Activated CD4-positive, alpha-beta T cell treated with anti-CD3 and anti-CD28 coated beads, Interleukin-2, Interleukin-6, amounts not matched to agents 100 ng/mL and 50 ng/mL, durations not matched to agents 16 hours and 8 hours (primary cell): ENCODE measurements at regions not wholly inside any gene's neighbourhood (a gene's known extent, or its start where the extent isn't known, plus 50 kb on each side); places are given as distances from the start of the nearest gene placed in this dataset.

Experiments used
- DNase-seq: peaks from one replicate; pipeline ENCODE4 v3.0.0-alpha.2; 2020

GRCh38 chr2:34123996-34124785, 525.1 kb upstream of the FAM98A start:
- no peak for DNase-seq

DNA sequence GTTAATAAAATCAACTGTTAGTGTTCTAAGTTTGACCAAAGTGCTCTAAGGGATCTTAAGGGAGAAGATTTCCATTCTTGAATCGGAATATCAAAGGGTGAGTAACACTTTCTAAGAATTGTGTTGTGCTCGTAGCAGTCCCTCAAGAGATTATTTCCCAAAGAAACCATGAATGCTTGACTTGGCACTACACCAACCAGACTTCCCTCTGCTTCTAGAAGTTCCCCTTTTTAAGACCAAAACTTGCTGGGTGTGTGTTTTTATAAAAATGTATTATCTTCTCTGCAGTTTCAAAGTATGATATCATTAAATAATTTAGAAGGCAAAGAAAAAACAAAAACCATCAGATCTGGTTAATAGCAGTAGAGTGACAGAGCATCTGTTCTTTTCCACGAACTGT, 522.0 kb upstream of the FAM98A start:
- DNase-seq = no peak

DNA sequence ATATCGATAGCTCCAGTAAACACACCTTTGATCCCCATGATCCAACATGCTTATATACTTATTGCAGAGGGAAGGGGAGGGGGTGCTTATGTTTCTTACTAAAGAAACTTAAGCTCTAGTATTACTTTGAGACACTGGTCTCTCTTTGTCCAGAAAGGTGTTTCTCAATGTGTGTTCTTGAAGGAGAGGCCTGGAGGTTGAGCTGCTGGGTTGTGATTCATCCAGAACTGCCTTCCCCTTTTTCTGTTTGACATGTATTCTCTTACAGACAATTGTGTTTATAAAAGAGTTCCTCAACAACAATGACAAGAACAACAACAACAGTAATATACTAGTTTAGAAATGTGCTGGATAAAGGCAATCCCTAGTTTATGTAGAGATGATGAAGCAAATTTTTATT, 516.0 kb upstream of the FAM98A start:
- DNase-seq = no peak

DNA sequence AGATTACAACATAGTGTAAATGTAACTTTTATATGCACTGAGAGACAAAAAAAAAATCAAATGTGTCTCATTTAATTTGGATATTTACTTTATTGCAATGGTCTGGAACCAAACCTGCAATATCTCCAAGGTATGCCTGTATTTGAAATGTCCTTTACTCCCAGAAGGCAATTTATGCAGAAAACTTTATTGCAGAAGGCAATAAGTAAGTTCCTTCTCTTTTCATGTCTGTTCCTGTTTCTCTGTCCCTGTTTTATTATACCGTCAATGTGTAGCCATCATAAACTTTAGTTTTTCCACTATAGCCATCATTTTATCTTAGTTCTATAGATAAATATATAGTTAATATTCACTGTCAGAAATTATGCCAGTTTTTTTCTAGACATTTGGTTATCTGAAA, 513.1 kb upstream of the FAM98A start:
- no peak for DNase-seq

- no peak for DNase-seq
These were observed 511.3 kb upstream of the FAM98A start for GRCh38 chr2:34110392-34110791.

DNA sequence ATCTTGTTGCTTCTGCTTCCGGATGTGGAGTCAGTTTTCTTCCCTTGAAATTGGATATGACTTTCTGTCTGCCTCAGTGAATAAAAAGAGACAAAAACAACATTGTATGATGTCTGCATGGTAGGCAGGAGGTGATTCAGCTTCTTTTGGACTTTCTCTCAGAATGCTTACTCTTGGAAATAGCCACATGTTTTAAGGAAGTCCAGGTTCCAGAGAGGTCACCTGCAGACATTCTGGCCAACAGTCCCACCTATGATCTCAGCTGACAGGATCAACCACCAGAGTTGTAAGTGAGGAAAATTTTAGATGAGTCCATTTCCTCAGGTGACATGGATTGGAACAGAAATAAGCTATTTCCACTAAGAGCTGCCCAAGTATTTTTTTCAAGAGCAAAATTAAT, 508.7 kb upstream of the FAM98A start:
- DNase-seq = no peak

- no peak for DNase-seq
These were observed 506.1 kb upstream of the FAM98A start for GRCh38 chr2:34105006-34105767.

DNA sequence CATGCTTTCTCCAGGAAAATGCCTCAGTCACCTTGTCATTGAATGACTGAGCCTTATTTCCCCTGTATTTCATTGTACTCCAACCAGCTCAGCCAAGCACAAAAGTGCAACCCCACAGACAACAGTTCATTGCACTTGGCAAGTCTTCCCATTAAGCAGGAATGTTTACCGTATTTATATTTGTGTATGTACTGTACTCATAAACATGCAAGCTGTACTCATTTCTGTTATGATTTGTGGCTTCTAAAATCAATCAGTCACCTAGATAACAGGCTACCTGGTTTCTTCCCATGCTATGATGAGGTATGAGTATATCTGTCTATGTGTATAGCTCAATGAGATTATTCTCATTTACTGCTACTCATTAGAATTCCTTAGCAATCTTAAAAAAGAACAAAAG, 505.5 kb upstream of the FAM98A start:
- no peak for DNase-seq

DNA sequence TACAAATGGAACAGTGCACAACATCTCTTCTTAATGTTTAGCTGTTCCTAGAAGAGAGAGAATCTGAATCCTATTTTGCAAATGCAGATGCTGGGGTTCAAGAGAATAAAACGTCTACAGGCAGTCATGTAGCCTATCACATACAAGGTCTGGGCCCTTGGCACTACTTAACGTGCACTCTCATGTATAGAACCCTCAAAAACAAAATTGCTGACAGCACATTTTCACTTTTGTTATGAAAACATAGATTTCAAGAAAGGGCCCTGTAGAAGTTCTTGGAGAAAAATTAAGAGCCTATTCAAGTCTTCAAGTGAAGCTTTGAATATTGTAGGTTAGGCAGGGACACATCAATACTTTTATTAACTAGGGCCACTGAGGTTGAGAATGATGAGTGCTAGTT, 504.3 kb upstream of the FAM98A start:
- no peak for DNase-seq

GRCh38 chr2:34102339-34102738, 503.2 kb upstream of the FAM98A start:
- no peak for DNase-seq

DNA sequence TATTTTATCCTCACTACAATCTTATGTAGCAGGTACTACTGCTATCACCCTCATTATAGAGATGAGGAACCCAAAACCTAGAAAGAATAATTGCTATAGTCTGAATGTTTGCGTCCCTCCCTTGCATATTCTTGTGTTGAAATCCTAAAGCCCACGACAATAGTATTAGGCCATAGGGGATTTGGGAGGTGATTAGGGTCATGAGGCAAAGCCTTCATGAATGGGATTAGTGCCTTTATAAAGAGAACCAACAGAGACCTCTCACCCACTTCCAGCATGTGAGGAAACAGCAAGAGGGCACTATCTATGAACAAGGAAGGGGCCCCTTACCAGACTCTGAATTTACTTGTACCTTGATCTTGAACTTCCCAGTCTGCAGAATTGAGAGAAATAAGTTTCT, 500.3 kb upstream of the FAM98A start:
- DNase-seq = no peak

DNA sequence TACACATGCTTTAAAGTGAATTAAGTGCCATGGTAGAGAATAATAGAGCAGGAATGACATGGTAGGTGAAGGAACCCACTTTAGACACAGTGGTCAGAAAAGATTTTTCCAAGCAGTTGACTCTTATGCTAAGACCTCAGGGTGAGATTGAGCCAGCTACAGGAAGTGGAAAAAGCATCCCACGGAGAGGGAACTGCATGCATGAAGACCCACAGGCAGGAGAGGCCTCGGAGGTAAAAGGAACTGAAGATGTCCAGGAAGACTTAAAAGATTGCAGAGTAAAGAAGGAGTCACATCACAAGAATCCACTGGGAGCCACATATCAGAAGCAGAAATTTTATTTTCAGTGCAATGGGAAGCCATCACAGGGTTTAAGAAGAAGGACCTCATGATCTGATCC, 499.2 kb upstream of the FAM98A start:
- DNase-seq = no peak

GRCh38 chr2:34096562-34097171, 497.6 kb upstream of the FAM98A start:
- peak; percentile 52 for DNase-seq

DNA sequence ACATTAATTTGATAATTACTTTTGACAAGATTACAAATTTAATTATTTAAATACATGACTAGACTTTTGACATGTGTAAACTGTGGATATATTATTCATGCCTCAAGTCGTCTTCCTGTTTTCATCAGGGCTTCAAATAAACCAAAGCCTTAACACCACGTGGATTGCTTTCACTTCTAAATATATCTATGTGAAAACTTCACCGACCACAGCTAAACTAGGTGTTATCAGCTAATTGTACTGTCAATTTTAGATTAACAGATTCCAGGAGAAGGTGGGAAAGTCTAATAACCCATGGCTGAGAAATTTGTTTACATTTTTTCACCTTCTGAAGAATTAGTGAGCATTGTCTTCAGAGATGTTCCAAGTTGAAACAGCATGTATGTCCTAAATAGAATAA, 494.7 kb upstream of the FAM98A start:
- DNase-seq = no peak

DNA sequence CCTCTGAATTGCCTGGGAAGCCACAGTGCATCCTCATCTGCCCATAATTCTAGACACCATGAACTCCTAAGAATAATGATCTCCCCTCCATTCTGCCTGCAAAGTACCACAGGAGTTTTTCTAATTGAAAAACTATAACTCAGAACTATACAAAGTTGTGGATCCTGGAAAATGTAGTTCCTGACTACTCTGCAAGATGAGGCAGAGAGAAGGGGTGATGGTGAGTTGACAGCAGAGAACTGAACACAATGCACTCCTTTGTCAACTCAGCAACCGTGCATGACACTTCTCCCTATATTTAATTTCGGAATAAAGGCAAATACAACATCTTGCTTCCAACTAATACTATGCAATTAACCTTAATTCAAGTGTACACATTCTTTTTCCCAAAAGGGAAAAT, 471.1 kb upstream of the FAM98A start:
- DNase-seq = no peak

DNA sequence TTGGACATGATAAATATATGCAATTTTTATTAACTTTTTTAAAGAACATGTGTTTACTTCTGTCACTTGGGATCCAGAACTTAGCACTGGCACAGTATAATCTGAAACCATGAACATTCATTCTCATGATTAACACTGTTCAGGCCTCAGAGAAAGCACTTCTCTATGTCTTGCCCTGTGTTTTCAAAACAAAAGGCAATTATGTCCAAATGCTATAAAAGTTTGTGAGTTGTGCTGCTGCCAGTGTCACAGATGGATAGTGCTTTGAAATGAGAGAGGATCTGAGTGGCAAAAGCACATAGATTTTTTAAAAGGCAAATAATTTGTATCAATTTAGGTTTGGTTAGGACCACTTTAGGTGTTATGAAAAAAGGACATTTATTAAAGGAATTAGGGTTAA, 470.5 kb upstream of the FAM98A start:
- no peak for DNase-seq

GRCh38 chr2:34050413-34050812, 451.3 kb upstream of the FAM98A start:
- DNase-seq = no peak

DNA sequence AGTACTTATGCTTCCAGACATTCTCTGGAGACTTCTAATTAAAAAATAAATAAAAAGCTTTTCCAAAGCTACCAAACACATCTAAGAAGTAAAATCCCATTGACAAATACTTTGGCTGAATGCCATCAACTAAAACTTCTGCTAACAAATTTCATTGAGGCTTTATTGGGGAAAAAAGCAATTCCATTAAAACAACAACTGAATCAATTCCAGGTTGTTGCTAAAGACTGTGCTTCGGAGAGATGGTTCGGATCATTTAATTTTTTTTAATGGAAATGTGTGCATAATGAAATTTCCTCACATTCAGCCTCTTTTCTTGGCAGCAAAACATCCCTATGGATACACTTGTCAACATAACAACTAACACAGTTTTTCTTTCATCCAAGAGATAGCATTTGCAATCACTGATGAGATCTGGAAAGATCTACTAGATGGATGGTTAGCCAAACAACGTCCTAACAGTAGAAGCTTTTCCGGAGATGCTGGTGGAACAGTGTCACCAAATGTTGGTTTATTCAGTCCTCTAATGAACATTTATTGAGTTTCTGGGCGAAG, 446.1 kb upstream of the FAM98A start:
- DNase-seq = no peak

DNA sequence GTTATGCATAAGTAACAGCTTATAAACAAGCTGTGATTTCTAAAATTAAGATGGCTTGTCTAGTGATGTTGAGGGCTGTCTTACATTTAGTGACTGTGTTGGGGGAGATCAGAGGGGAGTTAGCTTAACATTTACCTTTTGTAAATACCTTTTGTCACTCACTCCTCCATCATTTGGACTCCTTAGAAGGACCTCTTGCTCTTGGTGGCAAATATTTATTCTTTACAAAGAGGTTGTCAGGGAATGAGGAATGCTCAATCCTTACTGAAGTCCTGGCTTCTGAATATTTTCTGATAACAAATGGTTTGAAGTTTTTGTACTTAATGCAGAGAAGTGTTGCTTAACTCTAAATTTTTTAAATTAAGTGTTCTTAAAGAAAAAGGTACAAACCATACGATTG, 438.8 kb upstream of the FAM98A start:
- DNase-seq = no peak

DNA sequence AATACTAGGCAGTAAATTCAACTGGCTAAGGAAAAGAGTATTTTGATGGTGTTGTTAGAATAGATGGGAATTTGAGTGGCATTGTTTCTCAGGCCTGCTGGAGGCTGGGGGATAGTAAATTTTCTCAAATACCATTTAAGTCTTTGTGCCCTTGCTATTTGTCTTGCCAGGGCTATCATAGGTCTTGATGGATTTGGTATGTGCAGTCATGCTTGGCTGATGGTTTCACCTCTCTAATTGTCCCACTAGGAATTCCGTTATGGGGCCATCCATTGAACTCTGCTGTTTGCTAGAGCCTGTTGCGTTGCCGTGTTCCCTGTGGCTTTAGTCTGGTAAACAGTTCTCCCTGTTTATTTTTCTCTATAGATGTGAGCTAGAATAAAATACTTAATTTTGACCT, 438.1 kb upstream of the FAM98A start:
- DNase-seq = no peak

DNA sequence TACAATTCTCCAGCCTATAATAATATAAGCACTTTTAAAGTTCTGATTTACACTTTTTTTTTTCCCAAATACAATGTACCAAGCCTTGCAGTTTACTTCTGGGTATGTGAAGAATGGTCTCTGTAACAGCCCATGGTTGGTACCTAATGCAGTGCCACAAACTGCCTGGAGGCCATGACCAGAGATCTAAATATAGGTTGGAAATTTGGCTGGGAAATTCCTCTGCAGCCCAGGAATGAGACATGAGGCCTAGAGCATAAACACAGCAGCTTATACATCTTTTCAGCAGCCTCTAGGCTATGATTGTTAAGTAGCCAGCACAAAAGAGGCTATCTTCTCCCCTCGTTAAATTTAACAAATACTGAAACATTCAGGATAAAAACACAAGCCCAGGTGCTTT, 432.0 kb upstream of the FAM98A start:
- no peak for DNase-seq

DNA sequence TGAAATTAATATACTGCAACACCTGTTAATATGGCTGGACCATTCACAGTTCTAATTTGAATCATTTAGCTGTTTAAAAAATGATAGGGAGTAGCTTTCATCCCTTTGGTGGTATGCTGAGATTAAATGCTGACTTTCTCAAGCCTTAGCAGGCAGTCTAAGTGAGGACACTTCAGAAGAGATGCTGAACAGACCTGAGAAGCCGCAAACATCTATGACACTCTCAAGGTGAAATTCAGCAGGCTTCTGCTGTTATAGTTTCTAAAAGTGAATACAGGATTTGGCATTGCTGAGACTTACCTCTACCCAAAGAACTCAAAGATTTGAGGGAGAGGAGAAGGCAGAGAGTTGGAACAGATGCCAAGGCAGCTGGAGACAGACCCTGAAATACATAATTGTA, 431.2 kb upstream of the FAM98A start:
- no peak for DNase-seq

DNA sequence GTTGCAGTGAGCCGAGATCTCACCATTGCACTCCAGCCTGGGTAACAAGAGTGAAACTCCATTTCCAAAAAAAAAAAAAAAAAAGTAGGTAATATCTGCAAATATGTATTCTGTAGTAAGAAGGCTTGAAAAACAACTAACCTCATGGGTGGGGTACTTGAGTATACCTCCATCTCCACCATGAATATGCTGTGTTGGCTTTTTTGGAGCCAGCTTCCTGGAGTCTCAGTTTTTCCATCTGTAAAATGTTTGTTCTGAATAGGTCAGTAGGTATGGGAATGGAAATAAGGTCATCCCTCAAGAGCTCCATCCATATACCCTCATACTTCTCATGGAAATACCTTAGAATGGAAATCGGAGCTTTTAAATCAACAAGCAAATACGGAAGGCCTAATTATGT, 430.0 kb upstream of the FAM98A start:
- DNase-seq = no peak

GRCh38 chr2:34025196-34025595, 426.1 kb upstream of the FAM98A start:
- no peak for DNase-seq
